GM19240 (cell line): ENCODE measurements at regions not wholly inside any gene's neighbourhood (a gene's known extent, or its start where the extent isn't known, plus 50 kb on each side); places are given as distances from the start of the nearest gene placed in this dataset.

Experiments
- DNase-seq: peaks from one replicate; pipeline ENCODE4 v3.0.0; 2011; ENCODE audit warnings: low spot score; ENCODE audit not compliant: insufficient read length

DNA sequence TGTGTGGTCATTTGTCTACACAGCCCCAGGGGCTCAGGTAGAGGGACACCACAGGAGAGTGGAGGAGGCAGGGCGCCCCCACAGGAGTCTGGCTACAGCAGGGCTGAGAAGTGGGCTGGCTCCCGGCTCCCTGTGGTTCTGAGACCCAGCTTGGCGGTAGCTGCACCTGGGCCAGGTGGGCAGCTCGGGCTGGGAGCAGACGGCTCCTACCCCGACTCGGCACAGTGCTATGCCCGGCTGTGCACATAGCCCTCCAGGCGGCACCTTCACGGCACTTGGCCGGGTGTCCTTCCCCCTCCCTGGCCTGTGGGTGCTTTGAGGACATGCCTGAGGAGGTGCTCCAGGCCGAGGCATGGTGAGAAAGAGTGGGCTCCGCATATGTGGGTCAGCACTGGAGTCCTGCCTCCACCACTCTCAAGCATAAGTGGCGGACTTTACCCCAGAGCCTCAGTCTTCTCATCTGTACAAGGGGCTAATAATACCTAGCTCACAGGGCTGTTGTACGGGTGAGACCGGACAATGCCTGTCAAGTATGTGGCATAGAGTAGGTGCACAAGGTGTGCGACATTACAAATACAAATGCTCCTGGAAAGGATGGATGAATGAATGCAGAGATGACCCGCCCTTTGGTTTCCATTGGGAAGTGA is 50.1 kb upstream of the JPH3 start:
- no peak for DNase-seq

DNA sequence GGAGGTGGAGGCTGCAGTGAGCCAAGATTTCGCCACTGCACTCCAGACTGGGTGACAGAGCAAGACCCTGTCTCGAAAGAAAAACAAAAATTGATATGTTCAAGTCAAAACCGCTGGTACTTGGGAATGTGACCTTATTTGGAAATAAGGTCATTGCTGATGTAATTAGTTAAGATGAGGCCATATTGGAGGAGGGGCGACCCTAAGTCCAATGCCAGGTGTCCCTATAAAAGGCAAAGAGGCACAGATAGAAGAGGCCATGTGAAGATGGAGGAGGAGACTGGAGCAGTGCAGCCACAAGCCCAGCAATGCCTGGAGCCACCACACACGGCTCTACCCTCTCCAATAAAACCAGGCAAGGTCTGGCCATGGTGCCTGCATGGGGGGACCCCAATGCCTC is 50.8 kb upstream of the JPH3 start:
- DNase-seq: no peak

DNA sequence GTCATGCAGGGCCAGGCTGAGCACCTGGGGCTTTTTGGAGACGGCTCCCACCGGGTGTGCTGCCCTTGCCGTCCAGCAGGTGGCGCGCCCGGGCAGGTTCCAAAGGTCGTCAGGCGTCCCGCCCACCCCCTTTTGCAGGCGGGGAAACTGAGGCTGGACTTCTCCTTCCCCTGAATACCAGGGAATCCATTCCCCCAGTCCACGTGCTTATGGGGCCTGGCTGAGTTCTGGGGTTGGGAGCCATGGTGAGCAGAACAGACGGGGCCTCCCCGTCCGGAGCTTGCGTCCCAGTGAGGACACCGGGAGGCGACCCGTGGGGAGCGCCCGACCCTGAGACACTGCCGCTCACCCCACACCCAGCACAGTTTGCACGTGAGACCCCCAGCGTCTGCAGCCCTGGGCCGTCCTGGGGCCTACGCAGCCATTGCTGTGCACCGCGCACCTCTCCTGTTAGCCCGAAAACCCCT is 51.8 kb upstream of the JPH3 start:
- DNase-seq: peak; percentile 49

DNA sequence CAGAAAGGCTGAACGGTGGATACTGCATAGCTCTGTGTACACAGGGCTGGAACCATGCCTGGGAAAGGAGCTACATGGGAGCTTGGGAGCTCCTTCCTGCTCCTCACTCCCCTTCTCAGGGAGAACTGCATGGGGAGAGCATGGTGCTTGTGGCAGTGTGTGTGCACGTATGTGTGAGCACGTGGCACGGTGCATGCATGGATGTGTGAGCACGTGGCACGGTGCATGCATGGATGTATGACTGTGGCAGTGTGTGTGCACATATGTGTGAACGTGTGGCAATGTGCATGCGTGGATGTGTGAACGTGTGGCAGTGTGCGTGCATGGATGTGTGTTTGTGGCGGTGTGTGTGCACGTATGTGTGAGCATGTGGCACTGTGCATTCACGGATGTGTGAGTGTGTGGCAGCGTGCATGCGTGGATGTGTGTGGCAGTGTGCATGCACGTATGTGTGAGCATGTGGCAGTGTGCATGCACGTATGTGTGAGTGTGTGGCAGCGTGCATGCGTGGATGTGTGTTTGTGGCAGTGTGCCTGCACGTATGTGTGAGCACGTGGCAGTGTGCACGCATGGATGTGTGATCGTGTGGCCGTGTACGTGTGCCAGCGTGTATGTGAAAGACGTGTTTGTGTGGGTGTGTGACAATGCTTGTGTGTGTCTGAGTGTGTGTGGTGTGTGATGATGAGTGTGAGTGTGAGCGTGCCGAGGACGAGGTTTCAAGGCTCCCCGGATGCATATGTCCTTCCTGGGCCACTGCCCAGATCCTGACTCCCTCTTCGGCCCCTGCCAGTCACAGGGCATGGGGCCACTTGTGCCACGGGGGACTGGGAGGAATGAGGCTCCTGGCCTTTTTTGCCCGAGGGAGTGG is 52.4 kb upstream of the JPH3 start:
- DNase-seq: no peak

DNA sequence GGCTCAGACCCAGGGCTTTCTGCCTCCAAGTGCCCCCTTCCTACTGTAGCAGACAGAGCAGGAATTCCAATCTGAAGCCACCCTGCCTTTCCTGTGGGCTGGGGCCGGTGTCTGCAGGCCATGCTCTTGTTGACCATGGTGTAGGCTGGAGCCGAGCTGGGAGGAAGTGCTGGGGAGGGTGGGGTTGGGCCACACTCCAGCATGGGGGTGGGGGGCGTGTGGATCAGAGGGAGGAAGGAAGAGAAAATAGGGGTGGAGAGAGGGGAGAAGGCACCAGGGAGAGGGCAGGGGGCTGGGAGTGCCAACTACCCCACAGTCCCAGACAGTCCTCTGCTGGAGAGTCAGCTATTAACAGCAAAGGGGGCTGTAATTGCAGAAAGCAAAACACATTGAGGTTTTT is 54.3 kb upstream of the JPH3 start:
- DNase-seq: no peak

DNA sequence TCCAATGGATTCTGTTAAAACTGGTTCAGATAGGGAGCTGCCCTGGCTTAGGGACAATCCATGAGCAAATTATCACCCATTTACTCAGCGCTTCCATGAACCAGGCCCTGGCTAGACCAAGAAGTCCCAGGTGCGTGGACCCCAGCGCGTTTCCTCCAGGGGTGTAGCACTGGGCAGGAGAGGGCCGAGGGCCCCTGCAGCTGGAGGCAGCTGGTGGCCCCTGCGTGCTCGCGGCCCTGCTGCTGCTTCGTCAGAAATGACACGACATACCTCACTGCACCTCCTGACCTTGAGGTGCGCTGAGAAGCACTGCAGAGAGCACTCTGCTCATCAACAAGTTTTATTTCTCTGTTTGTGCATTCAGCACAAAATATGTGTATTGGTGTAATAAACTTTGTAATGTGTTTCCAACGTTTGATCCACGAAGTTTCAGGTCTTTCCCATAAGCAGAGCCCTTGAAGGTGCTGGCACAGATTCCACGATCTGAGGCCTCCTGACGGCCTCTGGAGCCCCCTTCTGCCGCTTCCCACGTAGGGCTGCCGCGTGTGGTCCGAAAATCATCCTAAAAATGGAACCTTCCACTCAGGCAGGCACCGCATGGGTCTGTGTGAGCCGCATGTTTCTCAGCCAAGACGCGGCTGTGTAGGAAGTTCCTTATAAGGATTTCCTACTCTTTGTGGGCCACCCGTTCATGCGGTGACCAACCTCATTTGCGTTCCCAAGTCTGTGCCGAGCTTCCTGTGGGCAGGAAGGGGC is 50.8 kb upstream of the ZCCHC14 start:
- no peak for DNase-seq

DNA sequence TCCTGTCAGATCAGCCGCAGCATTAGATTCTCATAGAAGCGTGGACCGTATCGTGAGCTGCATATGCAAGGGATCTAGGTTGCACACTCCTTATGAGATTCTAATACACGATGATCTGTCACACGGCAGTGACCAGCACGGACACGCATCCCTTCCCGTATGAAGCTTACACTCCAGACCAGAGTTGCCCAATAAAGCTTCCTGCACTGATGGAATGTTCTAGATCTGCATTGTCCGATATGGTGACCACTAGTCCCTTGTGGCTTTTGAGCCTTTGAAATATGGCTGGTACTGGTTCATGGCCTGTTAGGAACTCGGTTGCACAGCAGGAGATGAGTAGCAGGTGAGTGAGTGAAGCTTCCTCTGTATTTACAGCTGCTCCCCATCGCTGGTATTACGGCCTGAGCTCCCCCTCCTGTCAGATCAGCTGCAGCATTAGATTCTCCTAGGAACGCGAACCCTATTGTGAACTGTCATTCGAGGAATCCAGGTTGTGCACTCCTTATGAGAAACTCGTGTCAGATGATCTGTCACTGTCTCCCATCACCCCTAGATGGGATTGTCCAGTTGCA is 49.8 kb upstream of the ZCCHC14 start:
- no peak for DNase-seq
